ENCODE measurements at regions not wholly inside any gene's neighbourhood (a gene's known extent, or its start where the extent isn't known, plus 50 kb on each side); places are given as distances from the start of the nearest gene placed in this dataset.

DNA sequence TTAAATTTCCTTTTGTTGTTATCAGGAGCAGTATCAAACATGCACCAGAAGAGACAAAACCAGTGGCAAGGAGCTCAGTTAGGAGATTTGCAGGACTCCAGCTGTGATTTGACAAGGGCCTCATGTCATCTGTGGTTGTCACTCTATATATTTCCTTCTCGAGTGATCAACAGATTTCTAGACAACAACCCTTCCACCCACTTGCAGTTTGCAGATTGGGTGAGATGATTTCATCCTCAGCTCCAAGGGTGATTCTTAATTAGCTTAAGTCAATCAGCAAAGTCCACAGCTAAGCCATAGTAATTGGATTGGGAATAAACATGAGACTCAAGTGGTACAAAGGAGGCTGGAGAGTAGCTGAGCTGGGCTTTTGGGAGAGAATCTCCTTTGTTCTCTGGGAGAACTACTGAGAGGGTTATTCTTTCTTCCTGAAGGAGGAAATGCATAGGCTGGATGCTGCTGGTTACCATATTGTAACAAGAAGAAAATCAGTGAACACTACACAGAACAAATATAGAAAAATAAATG lies 192.8 kb downstream of the PPARGC1A start:
- intact Hi-C loops (cut with DNase I), result no loop called here
- FAIRE-seq, result no peak
- TF ChIP-seq, protein P1, sequence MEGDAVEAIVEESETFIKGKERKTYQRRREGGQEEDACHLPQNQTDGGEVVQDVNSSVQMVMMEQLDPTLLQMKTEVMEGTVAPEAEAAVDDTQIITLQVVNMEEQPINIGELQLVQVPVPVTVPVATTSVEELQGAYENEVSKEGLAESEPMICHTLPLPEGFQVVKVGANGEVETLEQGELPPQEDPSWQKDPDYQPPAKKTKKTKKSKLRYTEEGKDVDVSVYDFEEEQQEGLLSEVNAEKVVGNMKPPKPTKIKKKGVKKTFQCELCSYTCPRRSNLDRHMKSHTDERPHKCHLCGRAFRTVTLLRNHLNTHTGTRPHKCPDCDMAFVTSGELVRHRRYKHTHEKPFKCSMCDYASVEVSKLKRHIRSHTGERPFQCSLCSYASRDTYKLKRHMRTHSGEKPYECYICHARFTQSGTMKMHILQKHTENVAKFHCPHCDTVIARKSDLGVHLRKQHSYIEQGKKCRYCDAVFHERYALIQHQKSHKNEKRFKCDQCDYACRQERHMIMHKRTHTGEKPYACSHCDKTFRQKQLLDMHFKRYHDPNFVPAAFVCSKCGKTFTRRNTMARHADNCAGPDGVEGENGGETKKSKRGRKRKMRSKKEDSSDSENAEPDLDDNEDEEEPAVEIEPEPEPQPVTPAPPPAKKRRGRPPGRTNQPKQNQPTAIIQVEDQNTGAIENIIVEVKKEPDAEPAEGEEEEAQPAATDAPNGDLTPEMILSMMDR (IDR thresholded peaks at IDR 0.05; ENCODE audit: borderline replicate concordance, extremely low read depth, insufficient read depth), result no peak

DNA sequence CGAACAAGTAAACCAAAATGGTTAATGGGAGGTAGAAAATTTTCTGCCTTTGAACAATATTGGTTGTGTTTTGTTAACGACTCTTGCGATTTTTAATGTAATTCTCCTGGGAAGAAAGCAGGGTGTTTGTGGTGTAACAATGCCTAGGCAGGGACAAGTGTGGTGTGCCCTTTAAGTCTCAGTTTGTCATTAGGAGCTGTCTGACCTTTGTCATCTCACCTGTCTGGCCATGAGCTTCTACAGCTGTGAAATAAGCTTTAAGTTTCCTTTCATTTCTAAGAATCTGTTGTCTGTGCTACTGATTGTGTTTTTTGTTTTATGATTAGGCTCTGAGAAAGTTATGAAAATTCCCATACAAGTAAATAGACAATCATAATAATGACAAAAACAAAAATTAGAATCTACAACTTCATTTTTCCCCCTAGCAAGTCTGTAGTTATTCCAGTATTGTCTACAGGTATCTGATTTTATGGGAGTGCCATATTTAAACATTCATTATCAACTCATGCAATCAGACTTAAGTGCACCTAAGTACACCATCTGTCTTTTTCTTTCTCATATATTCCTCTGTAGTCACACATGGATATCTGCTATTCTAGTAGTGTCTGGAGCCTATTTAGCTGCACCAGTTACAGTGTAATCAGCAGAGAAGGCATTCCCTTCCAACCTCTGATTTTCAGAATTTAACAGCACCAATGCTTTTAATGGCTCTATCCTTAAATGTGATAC lies 203.5 kb downstream of the PPARGC1A start:
- intact Hi-C loops (cut with DNase I), result no loop called here
- TF ChIP-seq, protein P1 (IDR thresholded peaks at IDR 0.05; ENCODE audit: borderline replicate concordance, extremely low read depth, insufficient read depth), result no peak
- no peak overlapping the region for H3K27ac ChIP-seq (ENCODE audit: low read depth in 2 of 2, low read length in 2 of 2)
- no peaks in the 10 kb centered on the region for H3K27me3 ChIP-seq (ENCODE audit: control insufficient read depth, insufficient read depth, low read length)
- peaks cover 0 to 6% (median 0%) of the 10 kb centered on the region in 3 donors for H3K9me3 ChIP-seq (ENCODE audit: control insufficient read depth in 2 of 3, insufficient read depth in 1 of 3, low read length in 3 of 3)
- no peaks in the 10 kb centered on the region for H3K36me3 ChIP-seq (ENCODE audit: control insufficient read depth in 2 of 3, insufficient read depth in 3 of 3, low read length in 3 of 3)
- FAIRE-seq (no peak), DNase-seq (no peak)
- no peak overlapping the region for H3K9ac ChIP-seq (ENCODE audit: low read length in 3 of 3)
- H3K4me1 ChIP-seq (ENCODE audit: control insufficient read depth in 2 of 3, insufficient read depth in 2 of 3, low read depth in 1 of 3, low read length in 3 of 3), result no peaks in the 10 kb centered on the region
- H3K4me3 ChIP-seq (ENCODE audit: low read length in 3 of 3), result no peak overlapping the region

More for the DNA sequence above, 192.8 kb downstream of the PPARGC1A start:
- H3K9me3 ChIP-seq (ENCODE audit: control insufficient read depth in 2 of 3, insufficient read depth in 1 of 3, low read length in 3 of 3), result no peaks in the 10 kb centered on the region
- no peak for DNase-seq
- no peak overlapping the region for H3K27ac ChIP-seq (ENCODE audit: low read depth in 2 of 2, low read length in 2 of 2)
- H3K36me3 ChIP-seq (ENCODE audit: control insufficient read depth in 2 of 3, insufficient read depth in 3 of 3, low read length in 3 of 3), result no peaks in the 10 kb centered on the region
- H3K4me3 ChIP-seq (ENCODE audit: low read length in 3 of 3), result no peak overlapping the region
- no peaks in the 10 kb centered on the region for H3K4me1 ChIP-seq (ENCODE audit: control insufficient read depth in 2 of 3, insufficient read depth in 2 of 3, low read depth in 1 of 3, low read length in 3 of 3)
- no peak overlapping the region for H3K9ac ChIP-seq (ENCODE audit: low read length in 3 of 3)
- no peaks in the 10 kb centered on the region for H3K27me3 ChIP-seq (ENCODE audit: control insufficient read depth, insufficient read depth, low read length)

DNA sequence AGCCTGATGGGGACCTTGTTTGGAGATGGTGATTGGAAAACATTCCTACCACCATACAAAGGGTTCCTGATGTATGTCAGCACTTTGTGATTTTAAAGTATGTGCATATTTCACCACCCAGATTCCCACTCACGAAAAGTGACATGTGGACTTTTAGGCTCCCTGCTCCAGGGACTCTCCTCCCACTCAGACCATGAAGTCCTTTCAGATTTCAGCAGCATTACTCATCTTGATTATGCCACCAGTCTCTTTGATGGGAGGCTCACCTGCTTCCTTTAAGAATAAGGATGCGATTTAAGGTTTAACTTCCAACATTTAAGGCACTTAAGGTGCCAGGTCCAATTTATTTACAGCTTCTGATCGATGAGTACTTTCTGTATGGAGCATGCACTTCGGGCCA lies 204.4 kb downstream of the PPARGC1A start:
- Histone ChIP-seq H3K27ac (ENCODE audit: low read depth in 2 of 2, low read length in 2 of 2) (no peak overlapping the region), H3K4me1 (ENCODE audit: control insufficient read depth in 2 of 3, insufficient read depth in 2 of 3, low read depth in 1 of 3, low read length in 3 of 3) (no peaks in the 10 kb centered on the region), H3K4me3 (ENCODE audit: low read length in 3 of 3) (no peak overlapping the region), H3K9ac (ENCODE audit: low read length in 3 of 3) (no peak overlapping the region), H3K9me3 (ENCODE audit: control insufficient read depth in 2 of 3, insufficient read depth in 1 of 3, low read length in 3 of 3) (peaks cover 0 to 6% (median 0%) of the 10 kb centered on the region in 3 donors), H3K36me3 (ENCODE audit: control insufficient read depth in 2 of 3, insufficient read depth in 3 of 3, low read length in 3 of 3) (no peaks in the 10 kb centered on the region), H3K27me3 (ENCODE audit: control insufficient read depth, insufficient read depth, low read length) (no peaks in the 10 kb centered on the region)
- intact Hi-C loops (cut with DNase I), result no loop called here
- DNase-seq (no peak), FAIRE-seq (no peak)
- TF ChIP-seq, protein P1 (IDR thresholded peaks at IDR 0.05; ENCODE audit: borderline replicate concordance, extremely low read depth, insufficient read depth), result no peak
